ENCODE measurements at regions not wholly inside any gene's neighbourhood (a gene's known extent, or its start where the extent isn't known, plus 50 kb on each side); places are given as distances from the start of the nearest gene placed in this dataset.
"Not testable (repeated sequence)": the region's sequence is repeated elsewhere in the genome, so short reads cannot be mapped to it uniquely, and the experiment has no call there.

GRCh38 chr5:36436306-36436705 is 134.6 kb upstream of the RANBP3L start:
- DNase-seq = no peak

- no peak for DNase-seq
Measured at GRCh38 chr5:36438765-36439561, 137.3 kb upstream of the RANBP3L start.

- DNase-seq = no peak
Measured at GRCh38 chr5:36440300-36440699, 138.6 kb upstream of the RANBP3L start.

GRCh38 chr5:36441280-36441679 is 139.6 kb upstream of the RANBP3L start:
- DNase-seq = no peak

- no peak for DNase-seq
Measured at GRCh38 chr5:36442352-36442751, 140.7 kb upstream of the RANBP3L start.

- no peak for DNase-seq
Measured at GRCh38 chr5:36442796-36443195, 141.1 kb upstream of the RANBP3L start.

- no peak for DNase-seq
Measured at GRCh38 chr5:36443941-36444340, 142.2 kb upstream of the RANBP3L start.

- DNase-seq = no peak
Measured at GRCh38 chr5:36444582-36445418, 143.1 kb upstream of the RANBP3L start.

GRCh38 chr5:36447776-36448175 is 146.1 kb upstream of the RANBP3L start:
- DNase-seq = no peak

GRCh38 chr5:36450229-36451014 is 148.7 kb upstream of the RANBP3L start:
- no peak for DNase-seq

GRCh38 chr5:36452424-36453006 is 150.8 kb upstream of the RANBP3L start:
- DNase-seq = no peak

- no peak for DNase-seq
Measured at GRCh38 chr5:36457511-36458270, 148.7 kb upstream of the SLC1A3 start.

GRCh38 chr5:36458746-36459145 is 147.7 kb upstream of the SLC1A3 start:
- no peak for DNase-seq

GRCh38 chr5:36459176-36460135 is 146.9 kb upstream of the SLC1A3 start:
- no peak for DNase-seq

- DNase-seq = no peak
Measured at GRCh38 chr5:36462295-36463021, 143.9 kb upstream of the SLC1A3 start.

- not testable (repeated sequence) for DNase-seq
Measured at GRCh38 chr5:36475942-36476341, 130.5 kb upstream of the SLC1A3 start.

GRCh38 chr5:36478646-36479317 is 127.6 kb upstream of the SLC1A3 start:
- DNase-seq = no peak

GRCh38 chr5:36481454-36482120 is 124.8 kb upstream of the SLC1A3 start:
- DNase-seq = no peak

- DNase-seq = no peak
Measured at GRCh38 chr5:36482812-36483211, 123.6 kb upstream of the SLC1A3 start.

All from stimulated activated CD4-positive, alpha-beta T cell treated with anti-CD3 and anti-CD28 coated beads, Interleukin-4, amount 100 ng/mL, for 1 hour (primary cell).